ENCODE measurements at regions not wholly inside any gene's neighbourhood (a gene's known extent, or its start where the extent isn't known, plus 50 kb on each side); places are given as distances from the start of the nearest gene placed in this dataset.

DNA sequence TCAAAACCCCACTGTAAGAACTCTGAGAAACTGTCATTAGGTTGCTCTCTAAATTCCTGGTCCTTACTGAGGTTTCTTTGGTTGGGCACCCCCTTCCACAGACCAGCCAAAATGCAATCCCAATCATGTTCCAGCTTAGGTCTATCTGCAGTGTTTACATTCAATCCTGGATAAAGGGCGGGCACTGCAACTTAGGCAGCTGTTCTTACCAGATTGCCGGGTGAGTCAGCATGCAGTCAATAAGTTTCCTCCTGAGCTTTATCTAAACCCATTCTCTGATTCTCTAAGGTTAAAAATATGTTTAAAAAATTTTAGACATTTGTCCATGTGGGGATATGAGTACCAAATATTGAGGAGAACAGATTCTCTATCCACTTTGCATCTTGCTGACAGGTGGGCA lies 197.8 kb downstream of the HAO1 start:
- H3K27me3 ChIP-seq: no peaks in the 10 kb centered on the region
- in situ Hi-C loops (cut with MboI; ENCODE audit: low sequenced_read_pairs in 4 of 4) (no loop called here), intact Hi-C loops (cut with DNase I; ENCODE audit: low total_unique reads) (no loop called here)
- no peak for DNase-seq
- H3K9me3 ChIP-seq: no peaks in the 10 kb centered on the region
- H3K4me1 ChIP-seq: no peaks in the 10 kb centered on the region
- H3K36me3 ChIP-seq: no peaks in the 10 kb centered on the region
- no peak for ATAC-seq
- no peak for TF ChIP-seq POLR2A (IDR thresholded peaks at IDR 0.05)
- H3K4me3 ChIP-seq: no peak overlapping the region
- H3K27ac ChIP-seq: no peak overlapping the region

DNA sequence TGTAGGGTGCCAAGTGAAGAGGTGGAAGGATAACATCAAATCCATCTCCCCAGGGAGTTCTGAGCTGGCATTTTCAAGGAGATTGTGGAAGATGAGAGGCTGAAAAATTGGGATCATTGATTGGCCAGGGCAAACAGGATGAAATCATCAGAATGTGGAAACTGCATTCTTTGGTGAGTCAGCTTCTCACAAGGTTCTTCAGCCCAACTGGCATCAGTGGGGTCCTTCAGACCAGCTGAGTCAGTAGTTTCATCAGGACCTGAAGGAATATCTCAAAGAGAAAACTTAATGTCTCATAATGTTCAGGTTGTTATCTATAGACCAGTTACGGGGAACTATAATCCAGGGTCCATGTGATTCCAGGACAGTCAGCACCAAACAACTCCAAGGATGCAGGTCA lies 195.8 kb downstream of the HAO1 start:
- no peak for ATAC-seq
- in situ Hi-C loops (cut with MboI; ENCODE audit: low sequenced_read_pairs in 4 of 4): no loop called here
- Histone ChIP-seq H3K4me1 (no peaks in the 10 kb centered on the region), H3K27ac (no peak overlapping the region), H3K9me3 (no peaks in the 10 kb centered on the region), H3K27me3 (no peaks in the 10 kb centered on the region), H3K4me3 (no peak overlapping the region), H3K36me3 (no peaks in the 10 kb centered on the region)
- no peak for TF ChIP-seq POLR2A (IDR thresholded peaks at IDR 0.05)
- TF ChIP-seq, protein P1, sequence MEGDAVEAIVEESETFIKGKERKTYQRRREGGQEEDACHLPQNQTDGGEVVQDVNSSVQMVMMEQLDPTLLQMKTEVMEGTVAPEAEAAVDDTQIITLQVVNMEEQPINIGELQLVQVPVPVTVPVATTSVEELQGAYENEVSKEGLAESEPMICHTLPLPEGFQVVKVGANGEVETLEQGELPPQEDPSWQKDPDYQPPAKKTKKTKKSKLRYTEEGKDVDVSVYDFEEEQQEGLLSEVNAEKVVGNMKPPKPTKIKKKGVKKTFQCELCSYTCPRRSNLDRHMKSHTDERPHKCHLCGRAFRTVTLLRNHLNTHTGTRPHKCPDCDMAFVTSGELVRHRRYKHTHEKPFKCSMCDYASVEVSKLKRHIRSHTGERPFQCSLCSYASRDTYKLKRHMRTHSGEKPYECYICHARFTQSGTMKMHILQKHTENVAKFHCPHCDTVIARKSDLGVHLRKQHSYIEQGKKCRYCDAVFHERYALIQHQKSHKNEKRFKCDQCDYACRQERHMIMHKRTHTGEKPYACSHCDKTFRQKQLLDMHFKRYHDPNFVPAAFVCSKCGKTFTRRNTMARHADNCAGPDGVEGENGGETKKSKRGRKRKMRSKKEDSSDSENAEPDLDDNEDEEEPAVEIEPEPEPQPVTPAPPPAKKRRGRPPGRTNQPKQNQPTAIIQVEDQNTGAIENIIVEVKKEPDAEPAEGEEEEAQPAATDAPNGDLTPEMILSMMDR (IDR thresholded peaks at IDR 0.05 in 4 of 5, conservative IDR thresholded peaks at IDR 0.05 in 1 of 5): no peak
- intact Hi-C loops (cut with DNase I; ENCODE audit: low total_unique reads): no loop called here
- DNase-seq: no peak

DNA sequence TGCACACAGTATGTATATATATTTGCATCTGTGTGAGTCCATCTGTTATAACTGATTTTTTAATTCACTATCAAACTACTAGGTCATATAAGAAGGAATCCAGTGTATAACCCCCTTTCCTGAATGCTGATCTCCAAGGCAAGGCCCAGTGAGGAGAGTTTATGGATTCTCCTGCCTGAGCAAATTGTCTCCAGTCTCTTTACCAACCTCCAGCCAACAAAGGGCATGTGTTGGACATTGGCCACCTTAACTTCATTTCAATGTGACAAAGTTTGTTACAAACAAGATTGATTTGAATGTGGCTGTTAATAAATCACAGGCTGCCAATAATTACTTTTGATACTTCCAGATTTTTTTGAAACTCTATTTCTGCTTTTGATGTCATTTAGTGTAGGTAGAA lies 191.6 kb downstream of the HAO1 start:
- H3K9me3 ChIP-seq: no peaks in the 10 kb centered on the region
- intact Hi-C loops (cut with DNase I; ENCODE audit: low total_unique reads) (no loop called here), in situ Hi-C loops (cut with MboI; ENCODE audit: low sequenced_read_pairs in 4 of 4) (no loop called here)
- no peak overlapping the region for H3K27ac ChIP-seq
- H3K4me3 ChIP-seq: no peak overlapping the region
- no peaks in the 10 kb centered on the region for H3K36me3 ChIP-seq
- no peaks in the 10 kb centered on the region for H3K4me1 ChIP-seq
- DNase-seq (no peak), ATAC-seq (no peak)
- TF ChIP-seq POLR2A (IDR thresholded peaks at IDR 0.05): no peak
- TF ChIP-seq, protein P1 (IDR thresholded peaks at IDR 0.05 in 4 of 5, conservative IDR thresholded peaks at IDR 0.05 in 1 of 5): no peak
- no peaks in the 10 kb centered on the region for H3K27me3 ChIP-seq

DNA sequence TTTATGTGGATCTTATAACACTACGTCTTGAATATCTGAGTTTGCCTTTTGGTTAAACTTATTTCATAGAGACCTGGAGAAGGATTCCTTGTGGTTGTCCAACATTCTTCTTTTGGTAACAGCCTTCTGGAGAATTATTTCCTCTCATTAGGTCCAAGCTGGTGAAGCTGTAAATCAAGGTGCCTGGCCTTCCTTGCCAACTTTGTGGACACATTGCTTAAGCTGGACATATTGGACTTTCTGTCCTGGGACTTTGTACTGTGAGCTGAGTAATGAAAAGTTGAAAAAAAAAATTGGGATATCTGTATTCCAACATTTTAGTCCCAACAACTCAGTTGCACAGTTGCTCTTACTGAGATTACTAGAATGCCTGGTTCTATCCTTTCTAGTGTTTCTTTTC lies 186.2 kb downstream of the HAO1 start:
- TF ChIP-seq, protein P1 (IDR thresholded peaks at IDR 0.05 in 4 of 5, conservative IDR thresholded peaks at IDR 0.05 in 1 of 5): no peak
- no peak for TF ChIP-seq POLR2A (IDR thresholded peaks at IDR 0.05)
- ATAC-seq: no peak
- in situ Hi-C loops (cut with MboI; ENCODE audit: low sequenced_read_pairs in 4 of 4): no loop called here
- Histone ChIP-seq H3K9me3 (no peaks in the 10 kb centered on the region), H3K36me3 (no peaks in the 10 kb centered on the region), H3K4me1 (no peaks in the 10 kb centered on the region), H3K27me3 (no peaks in the 10 kb centered on the region), H3K4me3 (no peak overlapping the region), H3K27ac (no peak overlapping the region)
- intact Hi-C loops (cut with DNase I; ENCODE audit: low total_unique reads): no loop called here
- no peak for DNase-seq

DNA sequence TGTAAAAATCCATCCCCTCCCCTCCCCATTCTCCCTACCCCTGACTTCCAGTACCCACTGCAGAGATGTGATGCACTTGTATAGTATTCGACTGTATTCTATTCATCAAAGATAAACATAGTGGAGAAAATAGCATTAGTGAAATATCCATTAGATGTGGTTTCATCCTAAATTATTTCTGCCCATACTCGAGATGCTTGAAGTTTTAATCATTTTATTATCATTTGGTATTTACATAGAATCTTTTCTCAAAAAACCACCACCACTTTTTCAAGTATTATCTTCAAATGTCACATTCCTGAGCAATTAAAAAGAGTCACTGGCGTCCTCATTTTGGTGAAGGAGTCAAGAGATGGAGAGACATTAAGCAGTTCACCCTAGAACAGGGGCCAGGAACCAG lies 181.9 kb downstream of the HAO1 start:
- in situ Hi-C loops (cut with MboI; ENCODE audit: low sequenced_read_pairs in 4 of 4): no loop called here
- no peak for DNase-seq
- H3K4me1 ChIP-seq: no peaks in the 10 kb centered on the region

More for the DNA sequence above, 181.9 kb downstream of the HAO1 start:
- no peak for TF ChIP-seq POLR2A (IDR thresholded peaks at IDR 0.05)
- TF ChIP-seq, protein P1 (IDR thresholded peaks at IDR 0.05 in 4 of 5, conservative IDR thresholded peaks at IDR 0.05 in 1 of 5): no peak
- ATAC-seq: no peak
- no peak overlapping the region for H3K27ac ChIP-seq
- H3K36me3 ChIP-seq: no peaks in the 10 kb centered on the region
- H3K9me3 ChIP-seq: no peaks in the 10 kb centered on the region
- intact Hi-C loops (cut with DNase I; ENCODE audit: low total_unique reads): no loop called here
- H3K27me3 ChIP-seq: no peaks in the 10 kb centered on the region
- H3K4me3 ChIP-seq: no peak overlapping the region
